Astrocyte (in vitro differentiated cells and primary cell): ENCODE measurements at regions not wholly inside any gene's neighbourhood (a gene's known extent, or its start where the extent isn't known, plus 50 kb on each side); places are given as distances from the start of the nearest gene placed in this dataset.

Source experiments
- EZH2 ChIP-seq: IDR thresholded peaks from 2 replicates; pipeline ENCODE4 v1.6.1; 2012; ENCODE audit warnings: mild to moderate bottlenecking, low read length, inconsistent platforms; ENCODE audit not compliant: insufficient read depth
- TF ChIP-seq, protein P1 (sequence below): IDR thresholded peaks from 2 replicates; pipeline ENCODE4 v1.5.1; 2011; ENCODE audit warnings: low read depth, mild to moderate bottlenecking, inconsistent platforms, low read length, moderate library complexity; ENCODE audit not compliant: insufficient read depth

DNA sequence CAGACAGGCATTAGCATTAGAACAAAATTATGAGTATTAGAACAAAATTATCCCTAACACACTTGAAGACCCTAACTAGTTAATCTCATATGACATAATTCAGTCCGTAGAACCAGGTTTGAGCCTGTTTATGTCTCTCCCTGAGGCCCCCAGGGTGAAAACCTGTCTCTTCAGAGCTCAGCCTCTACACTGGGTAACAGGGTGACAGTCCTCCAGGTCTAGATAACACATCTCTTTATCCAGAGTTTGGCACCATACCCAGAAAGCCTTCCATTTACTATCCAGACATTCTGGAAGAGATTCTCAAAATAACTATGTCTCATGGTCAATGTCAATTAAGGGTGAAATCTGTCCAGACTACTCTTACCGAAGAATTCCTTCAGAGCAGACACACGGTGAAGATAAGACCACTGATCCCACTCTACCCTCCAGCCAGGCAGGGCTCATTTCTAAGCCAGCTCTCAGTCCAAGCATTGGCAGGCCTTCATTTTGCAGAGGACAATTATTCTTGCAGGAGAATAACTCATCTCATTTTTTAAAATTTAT lies 1195.3 kb downstream of the EFNB2 start:
- TF ChIP-seq, protein P1, sequence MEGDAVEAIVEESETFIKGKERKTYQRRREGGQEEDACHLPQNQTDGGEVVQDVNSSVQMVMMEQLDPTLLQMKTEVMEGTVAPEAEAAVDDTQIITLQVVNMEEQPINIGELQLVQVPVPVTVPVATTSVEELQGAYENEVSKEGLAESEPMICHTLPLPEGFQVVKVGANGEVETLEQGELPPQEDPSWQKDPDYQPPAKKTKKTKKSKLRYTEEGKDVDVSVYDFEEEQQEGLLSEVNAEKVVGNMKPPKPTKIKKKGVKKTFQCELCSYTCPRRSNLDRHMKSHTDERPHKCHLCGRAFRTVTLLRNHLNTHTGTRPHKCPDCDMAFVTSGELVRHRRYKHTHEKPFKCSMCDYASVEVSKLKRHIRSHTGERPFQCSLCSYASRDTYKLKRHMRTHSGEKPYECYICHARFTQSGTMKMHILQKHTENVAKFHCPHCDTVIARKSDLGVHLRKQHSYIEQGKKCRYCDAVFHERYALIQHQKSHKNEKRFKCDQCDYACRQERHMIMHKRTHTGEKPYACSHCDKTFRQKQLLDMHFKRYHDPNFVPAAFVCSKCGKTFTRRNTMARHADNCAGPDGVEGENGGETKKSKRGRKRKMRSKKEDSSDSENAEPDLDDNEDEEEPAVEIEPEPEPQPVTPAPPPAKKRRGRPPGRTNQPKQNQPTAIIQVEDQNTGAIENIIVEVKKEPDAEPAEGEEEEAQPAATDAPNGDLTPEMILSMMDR, result no peak
- TF ChIP-seq EZH2, result no peak
